Kidney (tissue), 13 donors: ENCODE measurements at regions not wholly inside any gene's neighbourhood (a gene's known extent, or its start where the extent isn't known, plus 50 kb on each side); places are given as distances from the start of the nearest gene placed in this dataset.

Experiments
- DNase-seq, 5 donors: peaks; one replicate each; pipeline ENCODE4 v3.0.0-alpha.2; 2013 to 2020
- FAIRE-seq: peaks from 2 replicates; lab custom pipeline; 2012; peaks lifted over from hg19 to GRCh38; lab: Jason Lieb, UNC
- H3K27ac ChIP-seq, 2 donors: one replicate each; pipeline ENCODE4 v1.7.0; 2013; ENCODE audit warnings: low read depth in 2 of 2, low read length in 2 of 2, inconsistent platforms in 1 of 2
- H3K27me3 ChIP-seq: one replicate; pipeline ENCODE4 v1.7.1; 2013; ENCODE audit warnings: low read length, inconsistent platforms; ENCODE audit not compliant: control insufficient read depth, insufficient read depth
- H3K36me3 ChIP-seq, 3 donors: one replicate each; pipeline versions ENCODE4 v1.7.0 to v1.7.1; 2013; ENCODE audit warnings: low read length in 3 of 3, control low read depth in 1 of 3, inconsistent platforms in 1 of 3; ENCODE audit not compliant: insufficient read depth in 3 of 3, control insufficient read depth in 2 of 3
- H3K4me1 ChIP-seq, 3 donors: one replicate each; pipeline versions ENCODE4 v1.7.0 to v1.7.1; 2013; ENCODE audit warnings: low read length in 3 of 3, inconsistent platforms in 1 of 3, low read depth in 1 of 3; ENCODE audit not compliant: control insufficient read depth in 2 of 3, insufficient read depth in 2 of 3
- H3K4me3 ChIP-seq, 3 donors: one replicate each; pipeline versions ENCODE4 v1.7.0 to v1.8.1; 2013; ENCODE audit warnings: low read length in 3 of 3, control low read depth in 1 of 3, inconsistent platforms in 1 of 3
- H3K9ac ChIP-seq, 3 donors: one replicate each; pipeline versions ENCODE4 v1.7.0 to v1.7.1; 2013; ENCODE audit warnings: low read length in 3 of 3, control low read depth in 1 of 3, inconsistent platforms in 1 of 3
- H3K9me3 ChIP-seq, 3 donors: one replicate each; pipeline versions ENCODE4 v1.7.0 to v1.7.1; 2013; ENCODE audit warnings: low read length in 3 of 3, control low read depth in 1 of 3, inconsistent platforms in 1 of 3; ENCODE audit not compliant: control insufficient read depth in 2 of 3, insufficient read depth in 1 of 3
- CTCF ChIP-seq: IDR thresholded peaks from 3 replicates; pipeline ENCODE4 v1.5.1; 2012; ENCODE audit warnings: mild to moderate bottlenecking, moderate library complexity, borderline replicate concordance; ENCODE audit not compliant: insufficient read depth; ENCODE audit errors: extremely low read depth
- intact Hi-C: fragments of 100-400 bp; cut with DNase I; formaldehyde crosslinking; loops from one replicate; pipeline ENCODE4 v1.11.1; 2022
- donor health status: control.
- donor health status: control.
- donor health status: control.
- donor health status: control.
- donor health status: control.
- donor health status: DM: yes; HTN: yes; CAD: no.
- donor health status: Normal renal cell carcinoma (clear cell type).

GRCh38 chr4:81622028-81622427, 150.3 kb upstream of the RASGEF1B start:
- Histone ChIP-seq H3K36me3 (no peaks in the 10 kb centered on the region), H3K4me3 (no peak overlapping the region), H3K9ac (no peak overlapping the region), H3K27ac (no peak overlapping the region), H3K4me1 (no peaks in the 10 kb centered on the region), H3K27me3 (no peaks in the 10 kb centered on the region), H3K9me3 (no peaks in the 10 kb centered on the region)
- FAIRE-seq = no peak
- TF ChIP-seq CTCF = no peak
- DNase-seq = no peak
- intact Hi-C loops = no loop called here

- Histone ChIP-seq H3K9me3 (no peaks in the 10 kb centered on the region), H3K4me3 (no peak overlapping the region), H3K27me3 (no peaks in the 10 kb centered on the region), H3K27ac (no peak overlapping the region), H3K4me1 (no peaks in the 10 kb centered on the region), H3K36me3 (no peaks in the 10 kb centered on the region), H3K9ac (no peak overlapping the region)
- FAIRE-seq (no peak), DNase-seq (no peak)
- intact Hi-C loops = no loop called here
- TF ChIP-seq CTCF = no peak
Observed at GRCh38 chr4:81621490-81621889, 149.8 kb upstream of the RASGEF1B start.

- no peak for DNase-seq
- Histone ChIP-seq H3K27ac (no peak overlapping the region), H3K27me3 (no peaks in the 10 kb centered on the region), H3K4me3 (no peak overlapping the region), H3K36me3 (no peaks in the 10 kb centered on the region), H3K9me3 (no peaks in the 10 kb centered on the region), H3K9ac (no peak overlapping the region), H3K4me1 (no peaks in the 10 kb centered on the region)
- intact Hi-C loops = no loop called here
- no peak for FAIRE-seq
- TF ChIP-seq CTCF = no peak
Observed at GRCh38 chr4:81620442-81620841, 148.7 kb upstream of the RASGEF1B start.

- no peak for DNase-seq
- no peaks in the 10 kb centered on the region for H3K9me3 ChIP-seq
- H3K36me3 ChIP-seq = no peaks in the 10 kb centered on the region
- no peaks in the 10 kb centered on the region for H3K4me1 ChIP-seq
- intact Hi-C loops = no loop called here
- TF ChIP-seq CTCF = no peak
- H3K27ac ChIP-seq = no peak overlapping the region
- no peak overlapping the region for H3K4me3 ChIP-seq
- no peak overlapping the region for H3K9ac ChIP-seq
- FAIRE-seq = no peak
- no peaks in the 10 kb centered on the region for H3K27me3 ChIP-seq
Observed at GRCh38 chr4:81617545-81617944, 145.8 kb upstream of the RASGEF1B start.
